ENCODE measurements at regions not wholly inside any gene's neighbourhood (a gene's known extent, or its start where the extent isn't known, plus 50 kb on each side); places are given as distances from the start of the nearest gene placed in this dataset.

DNA sequence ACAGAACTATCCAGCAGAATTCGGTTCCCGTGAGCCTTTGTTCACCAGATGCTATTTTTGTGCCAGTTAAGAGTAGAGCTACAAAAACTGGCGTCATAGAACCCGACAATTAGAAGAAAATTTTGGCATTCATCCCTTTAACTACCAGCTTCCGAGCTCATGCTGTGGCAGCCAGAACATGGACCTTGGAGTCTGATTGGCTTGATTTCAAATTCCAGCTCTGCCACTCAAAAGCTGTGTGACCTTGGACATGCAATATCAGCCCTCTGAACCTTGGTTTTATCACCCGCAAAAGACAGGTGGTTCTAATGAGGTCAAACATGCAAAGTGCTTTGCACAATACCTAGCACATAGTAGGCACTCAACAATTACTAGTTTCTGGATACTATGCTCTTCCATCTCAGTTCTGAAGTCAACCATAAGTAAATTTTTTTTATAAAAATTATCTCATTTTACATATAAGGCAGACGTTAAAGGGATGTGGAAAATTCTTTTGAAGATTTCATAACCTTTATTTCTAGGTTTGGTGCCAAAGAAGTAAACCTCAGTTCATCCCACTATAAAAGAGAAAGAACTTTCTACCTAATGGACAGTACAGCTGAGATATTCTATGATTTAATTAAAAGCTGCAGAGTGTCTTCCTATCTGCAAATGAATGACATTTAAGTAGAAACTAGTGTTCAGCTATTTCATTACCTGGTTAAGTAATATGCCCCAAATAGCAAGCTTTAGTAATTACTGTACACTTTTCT lies 331.5 kb downstream of the HAPSTR1 start:
- TF ChIP-seq, protein P1, sequence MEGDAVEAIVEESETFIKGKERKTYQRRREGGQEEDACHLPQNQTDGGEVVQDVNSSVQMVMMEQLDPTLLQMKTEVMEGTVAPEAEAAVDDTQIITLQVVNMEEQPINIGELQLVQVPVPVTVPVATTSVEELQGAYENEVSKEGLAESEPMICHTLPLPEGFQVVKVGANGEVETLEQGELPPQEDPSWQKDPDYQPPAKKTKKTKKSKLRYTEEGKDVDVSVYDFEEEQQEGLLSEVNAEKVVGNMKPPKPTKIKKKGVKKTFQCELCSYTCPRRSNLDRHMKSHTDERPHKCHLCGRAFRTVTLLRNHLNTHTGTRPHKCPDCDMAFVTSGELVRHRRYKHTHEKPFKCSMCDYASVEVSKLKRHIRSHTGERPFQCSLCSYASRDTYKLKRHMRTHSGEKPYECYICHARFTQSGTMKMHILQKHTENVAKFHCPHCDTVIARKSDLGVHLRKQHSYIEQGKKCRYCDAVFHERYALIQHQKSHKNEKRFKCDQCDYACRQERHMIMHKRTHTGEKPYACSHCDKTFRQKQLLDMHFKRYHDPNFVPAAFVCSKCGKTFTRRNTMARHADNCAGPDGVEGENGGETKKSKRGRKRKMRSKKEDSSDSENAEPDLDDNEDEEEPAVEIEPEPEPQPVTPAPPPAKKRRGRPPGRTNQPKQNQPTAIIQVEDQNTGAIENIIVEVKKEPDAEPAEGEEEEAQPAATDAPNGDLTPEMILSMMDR (conservative IDR thresholded peaks at IDR 0.05): no peak
- no peak for TF ChIP-seq ZFX (IDR thresholded peaks at IDR 0.05)

Data from C4-2B (cell line).